Sigmoid colon (tissue), 6 donors: ENCODE measurements at regions not wholly inside any gene's neighbourhood (a gene's known extent, or its start where the extent isn't known, plus 50 kb on each side); places are given as distances from the start of the nearest gene placed in this dataset.

Source experiments
- DNase-seq: peaks from one replicate; pipeline ENCODE4 v3.0.0-alpha.2; 2019
- H3K27ac ChIP-seq, 4 donors: fragments of 200-600 bp; sonication (generic); one replicate each; pipeline ENCODE4 v1.5.1; 2016 to 2019; ENCODE audit warnings: mild to moderate bottlenecking in 1 of 4
- H3K27me3 ChIP-seq, 3 donors: fragments of 200-600 bp; sonication (generic); one replicate each; pipeline ENCODE4 v1.5.1; 2019; ENCODE audit warnings: mild to moderate bottlenecking in 1 of 3
- H3K36me3 ChIP-seq, 4 donors: fragments of 200-600 bp; sonication (generic); one replicate each; pipeline ENCODE4 v1.5.1; 2016 to 2019
- H3K4me1 ChIP-seq, 4 donors: fragments of 200-600 bp; sonication (generic); one replicate each; pipeline ENCODE4 v1.5.1; 2017 to 2019
- H3K4me3 ChIP-seq, 4 donors: fragments of 200-600 bp; sonication (generic); one replicate each; pipeline ENCODE4 v1.5.1; 2017 to 2019; ENCODE audit warnings: mild to moderate bottlenecking in 2 of 4, moderate library complexity in 1 of 4
- H3K9me3 ChIP-seq, 4 donors: fragments of 200-600 bp in 3 of 4; sonication (generic) in 3 of 4; one replicate each; pipeline versions ENCODE4 v1.5.1 to v1.6.1; 2013 to 2019
- CTCF ChIP-seq, 4 experiments: fragments of 450-650 bp in 3 of 4; fragments of 200-600 bp in 1 of 4; IDR thresholded peaks; one replicate each; pipeline ENCODE4 v1.5.1; 2016 to 2019; ENCODE audit warnings: antibody characterized with exemption in 4 of 4, mild to moderate bottlenecking in 3 of 4, moderate library complexity in 2 of 4
- EP300 ChIP-seq, 4 donors: sonication (generic); formaldehyde crosslinking; IDR thresholded peaks; one replicate each; pipeline ENCODE4 v1.6.1; 2017; ENCODE audit warnings: antibody characterized with exemption in 4 of 4
- POLR2A ChIP-seq, 2 donors: fragments of 450-650 bp; IDR thresholded peaks; one replicate each; pipeline ENCODE4 v1.6.1; 2016; ENCODE audit warnings: antibody characterized with exemption in 2 of 2, mild to moderate bottlenecking in 2 of 2, moderate library complexity in 2 of 2
- POLR2AphosphoS5 ChIP-seq, 4 donors: sonication (generic); formaldehyde crosslinking; IDR thresholded peaks; one replicate each; pipeline ENCODE4 v1.6.1; 2017; ENCODE audit warnings: antibody characterized with exemption in 4 of 4
- WGBS, 2 donors: extraction: QIAGEN DNeasy Blood & Tissue Kit; methylation state at CpG; one replicate each; pipeline ENCODE4 v1.1.7; 2013; 5-methylcytosine and 5-hydroxymethylcytosine counted together
- intact Hi-C: fragments of 100-400 bp; cut with DNase I; formaldehyde crosslinking; loops from one replicate; pipeline ENCODE4 v1.15.1; 2023
- donor health status: healthy with polysubstance abuse.
- donor health status: healthy.

GRCh38 chr4:14816623-14817261 is 185.5 kb upstream of the CPEB2 start:
- WGBS, 2 donors, result 78 to 87% methylated on average over 4 of the region's 4 CpGs
- peaks cover 0 to 11% (median 8%) of the 10 kb centered on the region in 4 donors for H3K4me1 ChIP-seq
- H3K36me3 ChIP-seq, result no peaks in the 10 kb centered on the region
- H3K9me3 ChIP-seq, result no peaks in the 10 kb centered on the region
- intact Hi-C loops, result no loop called here
- TF ChIP-seq POLR2AphosphoS5 (IDR thresholded peaks at IDR 0.05), result no peak
- no peak for TF ChIP-seq EP300 (IDR thresholded peaks at IDR 0.05)
- no peak for TF ChIP-seq POLR2A (IDR thresholded peaks at IDR 0.05)
- TF ChIP-seq CTCF (IDR thresholded peaks at IDR 0.05), result no peak
- no peak overlapping the region for H3K4me3 ChIP-seq
- H3K27me3 ChIP-seq, result no peaks in the 10 kb centered on the region
- no peak for DNase-seq
- peak overlapping the region in 1 of 4 donors; percentile 1 for H3K27ac ChIP-seq

GRCh38 chr4:14824189-14824588 is 178.1 kb upstream of the CPEB2 start:
- DNase-seq, result no peak
- 16 to 60% methylated on average over 3 of the region's 3 CpGs for WGBS, 2 donors

GRCh38 chr4:14827111-14827510 is 175.2 kb upstream of the CPEB2 start:
- no peaks in the 10 kb centered on the region for H3K36me3 ChIP-seq
- no peak overlapping the region for H3K27ac ChIP-seq
- H3K4me3 ChIP-seq, result no peak overlapping the region
- no peak for DNase-seq
- intact Hi-C loops, result no loop called here
- no peak for TF ChIP-seq CTCF (IDR thresholded peaks at IDR 0.05)
- TF ChIP-seq POLR2A (IDR thresholded peaks at IDR 0.05), result no peak
- TF ChIP-seq POLR2AphosphoS5 (IDR thresholded peaks at IDR 0.05), result no peak
- TF ChIP-seq EP300 (IDR thresholded peaks at IDR 0.05), result no peak
- H3K27me3 ChIP-seq, result no peaks in the 10 kb centered on the region
- no peaks in the 10 kb centered on the region for H3K9me3 ChIP-seq
- 83 to 90% methylated on average over 8 of the region's 8 CpGs for WGBS, 2 donors
- H3K4me1 ChIP-seq, result peaks cover 0 to 17% (median 8%) of the 10 kb centered on the region in 4 donors

More at GRCh38 chr4:14824189-14824588, 178.1 kb upstream of the CPEB2 start:
- Histone ChIP-seq H3K36me3 (no peaks in the 10 kb centered on the region), H3K27me3 (no peaks in the 10 kb centered on the region), H3K4me3 (no peak overlapping the region), H3K4me1 (peaks cover 0 to 10% (median 4%) of the 10 kb centered on the region in 4 donors), H3K9me3 (no peaks in the 10 kb centered on the region), H3K27ac (no peak overlapping the region)
- TF ChIP-seq POLR2A (IDR thresholded peaks at IDR 0.05) (no peak), EP300 (IDR thresholded peaks at IDR 0.05) (no peak), POLR2AphosphoS5 (IDR thresholded peaks at IDR 0.05) (no peak), CTCF (IDR thresholded peaks at IDR 0.05) (no peak)
- intact Hi-C loops, result no loop called here

GRCh38 chr4:14829795-14830194 is 172.5 kb upstream of the CPEB2 start:
- peaks cover 0 to 17% (median 8%) of the 10 kb centered on the region in 4 donors for H3K4me1 ChIP-seq
- no peak overlapping the region for H3K27ac ChIP-seq
- H3K4me3 ChIP-seq, result no peak overlapping the region
- TF ChIP-seq EP300 (IDR thresholded peaks at IDR 0.05) (no peak), CTCF (IDR thresholded peaks at IDR 0.05) (no peak), POLR2AphosphoS5 (IDR thresholded peaks at IDR 0.05) (no peak), POLR2A (IDR thresholded peaks at IDR 0.05) (no peak)
- H3K9me3 ChIP-seq, result no peaks in the 10 kb centered on the region
- no peaks in the 10 kb centered on the region for H3K27me3 ChIP-seq
- WGBS, 2 donors, result 21 to 65% methylated on average over 4 of the region's 4 CpGs
- intact Hi-C loops, result loop anchor here (5.0 kb wide), 1 partner anchor 57 kb away; no protein-coding TSS in a partner anchor
- DNase-seq, result no peak
- no peaks in the 10 kb centered on the region for H3K36me3 ChIP-seq
